ENCODE measurements at regions not wholly inside any gene's neighbourhood (a gene's known extent, or its start where the extent isn't known, plus 50 kb on each side); places are given as distances from the start of the nearest gene placed in this dataset.

- no peak for TF ChIP-seq ZNF462 (CRISPR knock-in tag; IDR thresholded peaks at IDR 0.05)
These were observed 222.8 kb downstream of the SPRY2 start (continued) for GRCh38 chr13:80118099-80118498.

- H3K79me2 ChIP-seq (replicated peaks; ENCODE audit: insufficient read depth), result no peaks in the 10 kb centered on the region
- no peaks in the 10 kb centered on the region for H3K36me3 ChIP-seq (ENCODE audit: insufficient read depth)
- H4K20me1 ChIP-seq (replicated peaks; ENCODE audit: insufficient read depth), result no peaks in the 10 kb centered on the region
- H3K4me1 ChIP-seq (ENCODE audit: insufficient read depth), result peaks cover 6% of the 10 kb centered on the region; the same call in 1 of the 2 replicates
- no peaks in the 10 kb centered on the region for H3K9me3 Mint-ChIP-seq
- no peak overlapping the region for H3K4me3 ChIP-seq
- ATAC-seq, result no peak
- no peak overlapping the region for H2AFZ ChIP-seq
- no peaks in the 10 kb centered on the region for H3K9me2 ChIP-seq (ENCODE audit: insufficient read depth)
- H3K27ac Mint-ChIP-seq, result no peak overlapping the region
- H3K4me1 Mint-ChIP-seq, result peaks cover 13% of the 10 kb centered on the region; the same call in 2 of the 3 replicates
- H3K4me2 ChIP-seq, result no peak overlapping the region
- no peaks in the 10 kb centered on the region for H3F3A ChIP-seq (replicated peaks; ENCODE audit: low read depth)
- no peaks in the 10 kb centered on the region for H3K27me3 ChIP-seq (ENCODE audit: insufficient read depth)
- no peak for DNase-seq (ENCODE audit: low spot score)
- no peak overlapping the region for H3K27ac ChIP-seq (ENCODE audit: low read depth)
- no peaks in the 10 kb centered on the region for H3K27me3 Mint-ChIP-seq (ENCODE audit: insufficient read depth, low read depth, poor library complexity)
- no peak overlapping the region for H3K4me3 Mint-ChIP-seq
- H3K36me3 Mint-ChIP-seq (ENCODE audit: low read depth), result no peaks in the 10 kb centered on the region
- TF ChIP-seq EZH2 (IDR thresholded peaks at IDR 0.05; ENCODE audit: low read depth, unreplicated experiment) (no peak), CTCF (conservative IDR thresholded peaks at IDR 0.05; ENCODE audit: low read depth in 2 of 2) (no peak), NANOG (IDR thresholded peaks at IDR 0.05; ENCODE audit: borderline replicate concordance) (no peak), REST (IDR thresholded peaks at IDR 0.05; ENCODE audit: unreplicated experiment) (no peak)
These were observed 223.4 kb downstream of the SPRY2 start for GRCh38 chr13:80117515-80117914.

Data from GM23338 (cell line).